HG03442 (cell line): ENCODE measurements at regions not wholly inside any gene's neighbourhood (a gene's known extent, or its start where the extent isn't known, plus 50 kb on each side); places are given as distances from the start of the nearest gene placed in this dataset.

Source experiments
- ATAC-seq: cut with Tn5 transposase; IDR thresholded peaks from one replicate; pipeline ENCODE4 v1.9.1; 2021; ENCODE audit warnings: mild to moderate bottlenecking, moderate library complexity; ENCODE audit not compliant: unreplicated experiment

DNA sequence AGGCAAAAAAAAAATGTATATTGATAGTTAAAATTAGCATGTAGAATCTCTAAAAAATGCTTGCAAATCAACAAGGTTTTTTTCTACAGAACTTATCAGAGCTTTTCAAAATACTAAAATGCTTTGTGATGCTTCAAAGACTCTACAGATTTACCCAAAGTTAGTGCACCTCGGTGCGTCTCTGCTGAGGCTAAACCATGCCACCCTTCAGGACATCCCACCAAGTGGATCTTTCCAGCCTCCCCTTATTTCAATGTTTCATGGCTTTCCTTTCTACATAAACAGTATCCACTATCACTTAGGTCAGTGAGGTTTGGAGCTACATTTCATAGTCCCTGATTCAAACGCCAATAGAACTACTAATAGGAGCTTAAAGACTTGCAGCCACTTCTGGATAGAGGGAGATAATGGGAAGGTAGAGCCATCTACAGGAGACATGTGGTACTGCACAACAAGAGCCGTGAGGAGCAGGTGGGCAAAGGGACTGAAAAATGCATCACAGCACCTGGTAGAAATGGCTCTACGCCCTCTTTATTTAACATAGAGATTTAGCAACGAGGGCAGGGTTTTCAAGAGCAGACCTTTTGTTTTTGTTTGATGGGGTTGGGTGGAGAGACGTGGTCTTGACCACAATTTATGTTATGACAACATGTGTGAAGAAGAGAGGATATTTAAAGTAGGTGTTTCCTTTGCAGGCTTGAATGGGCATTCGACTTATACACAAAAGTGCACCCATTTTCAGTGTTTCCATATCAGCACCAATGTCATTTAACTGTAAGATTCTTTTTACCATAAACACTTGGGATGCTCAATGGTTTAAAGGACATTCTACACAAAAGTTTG is 56.1 kb upstream of the SLC35G4 start:
- ATAC-seq: no peak

DNA sequence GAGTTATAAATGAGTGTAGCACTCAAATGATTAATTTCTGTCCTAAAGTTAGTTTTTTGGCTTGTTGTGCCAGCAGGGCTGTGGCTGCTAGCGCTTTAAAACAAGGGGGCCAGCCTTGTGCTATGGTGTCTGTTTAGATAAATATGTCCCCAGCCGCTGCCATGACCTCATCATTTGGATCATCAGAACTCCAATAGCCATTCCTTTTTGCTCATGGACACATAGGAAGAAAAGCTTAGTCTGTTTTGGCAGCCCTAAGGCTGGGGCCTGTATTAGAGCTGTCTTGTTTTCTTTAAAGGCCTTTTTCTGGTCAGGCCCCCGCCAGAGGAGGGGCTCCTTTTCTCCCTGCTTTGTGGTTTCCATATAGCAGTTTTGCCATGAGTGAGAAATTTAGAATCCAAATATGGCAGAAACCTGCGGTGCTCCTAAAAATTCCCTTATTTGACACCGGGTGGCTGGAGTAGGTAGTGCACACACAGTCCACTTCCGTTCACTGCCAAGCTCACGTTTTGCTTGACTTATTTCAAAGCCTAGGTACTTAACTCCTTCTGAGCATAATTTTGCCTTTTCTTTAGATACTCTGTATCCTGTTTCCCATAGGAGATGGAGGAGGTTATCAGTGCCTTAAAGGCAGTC is 60.4 kb upstream of the SLC35G4 start:
- ATAC-seq: no peak

DNA sequence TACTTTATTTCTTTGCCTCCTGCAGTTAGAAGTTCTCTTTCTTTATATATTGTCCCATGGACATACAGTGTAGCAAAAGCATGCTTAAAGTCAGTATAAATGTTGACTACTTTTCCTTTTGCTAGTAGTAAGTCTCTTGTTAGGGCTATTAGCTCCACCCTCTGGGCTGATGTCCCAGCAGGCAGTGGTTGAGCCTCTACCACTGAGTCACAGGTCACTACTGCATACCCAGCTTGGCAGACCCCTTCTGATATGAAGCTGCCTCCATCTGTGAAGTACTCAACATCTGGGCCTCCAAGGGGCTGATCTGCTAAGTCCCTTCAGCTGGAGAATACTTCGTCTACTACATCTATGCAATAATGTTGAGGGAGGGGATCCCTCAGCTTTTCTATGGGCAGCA is 61.0 kb upstream of the SLC35G4 start:
- ATAC-seq: no peak

DNA sequence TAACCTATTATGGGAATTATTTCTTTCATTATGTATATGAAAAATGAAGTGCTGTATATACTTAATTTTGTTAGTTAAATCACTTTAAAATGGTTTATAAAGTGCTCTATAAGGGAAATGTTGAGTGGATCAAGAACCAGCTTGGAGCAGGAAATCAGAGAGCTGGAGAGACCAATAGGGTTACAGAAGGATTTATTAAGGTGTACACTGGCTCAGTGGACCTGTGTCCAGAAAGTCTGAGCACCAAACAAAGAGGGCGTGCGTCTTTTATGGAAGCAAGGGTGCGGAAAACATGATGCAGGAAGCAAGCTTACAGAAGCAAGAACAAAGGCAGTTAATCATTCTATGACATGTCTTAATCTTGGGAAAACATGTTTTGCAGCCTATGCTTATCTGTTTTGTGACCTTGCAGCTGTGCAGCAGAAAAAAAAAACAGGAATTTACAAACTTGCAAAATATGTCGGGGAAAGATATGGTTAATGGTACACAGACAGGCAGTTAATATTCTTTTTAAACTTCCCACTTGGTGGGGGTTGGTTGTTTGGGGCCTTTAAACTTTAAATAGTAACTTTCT is 65.2 kb upstream of the SLC35G4 start:
- no peak for ATAC-seq

GRCh38 chr18:11541179-11541578 is 68.2 kb upstream of the SLC35G4 start:
- ATAC-seq: no peak

GRCh38 chr18:11533942-11534496 is 75.4 kb upstream of the SLC35G4 start:
- no peak for ATAC-seq

DNA sequence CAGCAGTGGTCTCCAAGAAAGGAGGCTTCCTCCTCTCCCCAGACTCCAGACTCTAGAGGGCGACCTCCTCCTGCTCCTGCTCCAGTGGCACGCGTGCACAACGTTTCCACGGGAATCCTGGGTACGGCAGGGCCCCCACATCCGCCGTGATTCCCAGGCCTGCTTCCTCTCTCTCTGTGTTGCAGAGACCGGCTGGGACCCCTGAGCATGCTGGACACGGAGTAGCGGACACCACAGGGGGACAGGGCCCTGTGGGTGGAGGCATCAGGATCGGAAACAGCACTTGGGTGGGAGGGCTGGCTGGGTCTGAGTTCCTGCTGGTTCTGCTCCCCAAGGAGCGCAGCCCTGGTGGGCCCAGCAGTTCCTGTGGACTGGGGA is 75.9 kb upstream of the SLC35G4 start:
- ATAC-seq: no peak

DNA sequence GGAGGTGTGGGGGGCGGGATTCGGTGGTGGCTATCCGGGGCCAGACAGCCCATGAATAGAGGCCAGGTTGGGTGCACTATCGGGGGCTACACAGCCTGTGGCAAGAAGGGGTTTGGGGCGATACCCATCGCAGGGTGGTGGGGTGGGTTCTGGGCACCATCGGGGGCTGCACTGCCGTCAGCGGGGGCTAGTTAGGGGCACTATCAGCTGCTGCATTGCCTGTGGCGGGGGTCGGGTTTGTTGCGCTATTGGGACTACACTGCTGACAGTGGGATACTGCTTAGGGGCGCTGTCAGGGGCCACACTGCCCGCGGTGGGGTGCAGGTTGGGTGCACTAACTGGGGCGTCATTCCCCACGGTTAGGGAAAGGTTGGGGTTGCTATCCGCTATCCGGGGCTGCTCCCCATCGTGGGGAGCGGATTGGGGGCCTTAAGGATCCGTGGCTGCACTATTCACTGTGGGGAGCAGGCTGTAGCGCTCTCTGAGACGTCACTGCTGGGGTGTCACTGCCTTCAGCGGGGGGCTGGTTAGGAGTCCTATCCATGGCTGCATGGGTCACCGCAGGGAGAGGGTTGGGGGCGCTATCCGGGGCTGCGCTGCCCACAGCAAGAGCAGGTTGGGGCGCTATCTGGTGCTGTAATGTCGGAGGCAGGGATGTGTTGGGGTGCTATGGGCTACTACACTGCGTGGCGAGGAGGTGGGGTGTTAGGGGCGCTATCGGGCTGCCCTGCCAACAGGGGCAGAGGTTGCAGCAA is 76.5 kb upstream of the SLC35G4 start:
- no peak for ATAC-seq

GRCh38 chr18:11529081-11529480 is 80.3 kb upstream of the SLC35G4 start:
- no peak for ATAC-seq

DNA sequence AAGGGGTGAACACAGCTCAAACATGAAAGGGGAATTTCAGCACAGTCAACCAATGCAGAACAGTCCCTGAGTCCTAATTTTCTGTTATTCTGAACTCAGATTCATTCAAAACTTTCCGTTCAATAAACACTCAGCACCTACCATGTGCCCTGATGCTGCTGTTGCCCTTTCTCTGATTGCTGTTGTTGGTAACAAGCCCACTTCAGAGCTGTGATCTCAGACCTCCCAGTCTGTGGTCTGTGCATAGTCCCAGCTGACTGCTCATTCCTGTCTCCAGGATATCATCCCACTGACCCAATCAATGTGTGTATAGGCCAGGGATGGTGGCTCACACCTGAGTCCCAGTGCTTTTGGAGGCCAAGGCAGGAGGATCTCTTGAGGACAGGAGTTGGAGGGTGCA is 82.7 kb upstream of the SLC35G4 start:
- no peak for ATAC-seq

DNA sequence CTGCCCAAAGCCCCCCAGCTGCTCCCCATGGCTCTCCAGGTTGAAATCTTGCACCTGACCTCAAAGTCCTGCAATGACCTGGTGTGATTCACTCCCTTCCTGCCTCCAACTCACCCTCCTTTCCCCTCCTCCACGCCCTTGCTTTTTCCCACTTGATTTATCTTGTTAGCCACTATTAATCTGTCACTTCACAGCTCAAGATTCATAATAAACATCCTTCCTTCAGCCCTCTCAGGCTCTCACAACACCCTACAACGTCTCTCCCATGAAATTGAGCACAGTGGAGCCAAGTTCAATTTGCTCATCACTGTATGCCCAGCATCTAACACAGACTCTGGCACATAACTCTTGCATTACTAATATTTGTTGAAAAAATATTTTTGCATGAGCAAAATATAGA is 85.6 kb upstream of the SLC35G4 start:
- ATAC-seq: no peak

GRCh38 chr18:11522992-11523391 is 86.4 kb upstream of the SLC35G4 start:
- no peak for ATAC-seq

DNA sequence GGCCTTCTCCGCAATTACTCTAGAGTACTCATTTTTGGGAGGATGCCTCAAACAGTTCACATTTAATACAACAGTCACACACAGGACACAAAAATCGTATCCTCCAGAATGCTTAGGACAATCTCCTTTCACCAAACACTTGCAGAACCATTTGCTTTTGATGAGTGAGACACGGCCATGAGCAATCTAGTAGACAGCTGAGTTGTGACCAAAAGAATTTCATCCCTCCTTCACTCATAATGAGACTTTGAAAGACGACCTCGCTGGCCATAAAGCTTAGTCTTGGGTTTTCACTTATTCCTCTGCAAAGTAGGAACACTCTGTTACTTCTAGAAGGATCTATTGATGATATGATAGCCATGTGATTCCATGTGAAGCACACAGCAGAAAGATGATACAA is 87.5 kb upstream of the SLC35G4 start:
- no peak for ATAC-seq

- ATAC-seq: no peak
Measured at GRCh38 chr18:11520536-11520935, 88.9 kb upstream of the SLC35G4 start.

GRCh38 chr18:11518788-11519685 is 90.4 kb upstream of the SLC35G4 start:
- peak; percentile 82 for ATAC-seq

- no peak for ATAC-seq
Measured at GRCh38 chr18:11517704-11518103, 91.7 kb upstream of the SLC35G4 start.

- no peak for ATAC-seq
Measured at GRCh38 chr18:11516751-11517503, 92.5 kb upstream of the SLC35G4 start.

DNA sequence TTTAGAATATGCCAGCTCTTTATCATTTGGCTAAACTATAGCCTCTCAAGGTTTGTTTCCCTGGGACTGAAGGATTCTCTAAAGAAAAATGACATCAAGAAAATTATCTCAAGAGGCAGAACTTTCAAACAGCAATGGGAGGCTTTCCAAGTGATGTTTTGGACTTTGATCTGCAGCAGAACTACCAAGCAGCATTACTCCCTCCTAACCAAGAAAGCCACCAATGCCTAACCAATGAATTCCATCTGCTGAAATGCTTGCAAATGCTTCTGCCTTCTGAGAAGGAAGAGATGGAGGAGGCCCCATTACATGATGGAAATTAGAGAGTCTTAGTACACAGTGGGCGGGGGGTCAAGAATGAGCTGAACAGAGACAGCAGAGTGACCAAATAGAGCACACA is 95.1 kb upstream of the SLC35G4 start:
- ATAC-seq: no peak
